NB4 (cell line): ENCODE measurements at regions not wholly inside any gene's neighbourhood (a gene's known extent, or its start where the extent isn't known, plus 50 kb on each side); places are given as distances from the start of the nearest gene placed in this dataset.
A peak's percentile ranks its signal among the peaks of the same experiment; 100 is the strongest.

Source experiments
- DNase-seq: peaks from one replicate; pipeline ENCODE4 v3.0.0; 2010; ENCODE audit warnings: low read depth
- H3K4me3 ChIP-seq: one replicate; pipeline ENCODE4 v1.5.1; 2011; ENCODE audit warnings: mild to moderate bottlenecking, low read depth, low read length, moderate library complexity
- MYC ChIP-seq: IDR thresholded peaks from 2 replicates; pipeline ENCODE4 v1.6.1; 2011; ENCODE audit warnings: low read depth, low read length
- POLR2A ChIP-seq: IDR thresholded peaks from 2 replicates; pipeline ENCODE4 v1.6.1; 2011; ENCODE audit warnings: mild to moderate bottlenecking; ENCODE audit not compliant: insufficient read length; ENCODE audit errors: extremely low read depth
- TF ChIP-seq, protein P1 (sequence below): IDR thresholded peaks from 2 replicates; pipeline ENCODE4 v1.6.1; 2011; ENCODE audit warnings: low read depth, low read length
- TF ChIP-seq, protein P2 (sequence below): IDR thresholded peaks from one replicate; pipeline ENCODE4 v1.5.1; 2012; ENCODE audit warnings: low read depth, low read length

DNA sequence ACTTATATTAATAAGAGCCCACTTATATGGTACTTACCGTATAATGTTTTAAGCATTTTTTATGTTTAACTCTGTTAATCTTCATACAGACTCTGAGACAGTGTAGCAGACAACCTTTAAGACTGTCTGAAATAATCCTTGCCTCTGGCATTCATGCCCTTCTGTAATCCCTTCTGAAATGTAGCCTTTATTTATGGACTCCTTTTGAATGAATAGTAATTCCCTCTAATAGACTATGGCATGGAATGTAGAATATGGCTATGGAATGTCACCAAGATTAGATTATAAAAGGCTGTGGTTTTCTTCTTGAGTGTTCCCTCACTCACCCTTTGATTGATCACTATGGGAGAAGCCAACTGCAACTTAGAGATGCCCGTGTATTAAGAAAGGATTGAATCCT, 439.4 kb downstream of the SH3GL2 start:
- DNase-seq: no peak
- no peak for TF ChIP-seq MYC
- TF ChIP-seq, protein P1, sequence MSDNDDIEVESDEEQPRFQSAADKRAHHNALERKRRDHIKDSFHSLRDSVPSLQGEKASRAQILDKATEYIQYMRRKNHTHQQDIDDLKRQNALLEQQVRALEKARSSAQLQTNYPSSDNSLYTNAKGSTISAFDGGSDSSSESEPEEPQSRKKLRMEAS: no peak
- TF ChIP-seq, protein P2, sequence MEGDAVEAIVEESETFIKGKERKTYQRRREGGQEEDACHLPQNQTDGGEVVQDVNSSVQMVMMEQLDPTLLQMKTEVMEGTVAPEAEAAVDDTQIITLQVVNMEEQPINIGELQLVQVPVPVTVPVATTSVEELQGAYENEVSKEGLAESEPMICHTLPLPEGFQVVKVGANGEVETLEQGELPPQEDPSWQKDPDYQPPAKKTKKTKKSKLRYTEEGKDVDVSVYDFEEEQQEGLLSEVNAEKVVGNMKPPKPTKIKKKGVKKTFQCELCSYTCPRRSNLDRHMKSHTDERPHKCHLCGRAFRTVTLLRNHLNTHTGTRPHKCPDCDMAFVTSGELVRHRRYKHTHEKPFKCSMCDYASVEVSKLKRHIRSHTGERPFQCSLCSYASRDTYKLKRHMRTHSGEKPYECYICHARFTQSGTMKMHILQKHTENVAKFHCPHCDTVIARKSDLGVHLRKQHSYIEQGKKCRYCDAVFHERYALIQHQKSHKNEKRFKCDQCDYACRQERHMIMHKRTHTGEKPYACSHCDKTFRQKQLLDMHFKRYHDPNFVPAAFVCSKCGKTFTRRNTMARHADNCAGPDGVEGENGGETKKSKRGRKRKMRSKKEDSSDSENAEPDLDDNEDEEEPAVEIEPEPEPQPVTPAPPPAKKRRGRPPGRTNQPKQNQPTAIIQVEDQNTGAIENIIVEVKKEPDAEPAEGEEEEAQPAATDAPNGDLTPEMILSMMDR: no peak
- no peak for TF ChIP-seq POLR2A
- H3K4me3 ChIP-seq: no peak overlapping the region

DNA sequence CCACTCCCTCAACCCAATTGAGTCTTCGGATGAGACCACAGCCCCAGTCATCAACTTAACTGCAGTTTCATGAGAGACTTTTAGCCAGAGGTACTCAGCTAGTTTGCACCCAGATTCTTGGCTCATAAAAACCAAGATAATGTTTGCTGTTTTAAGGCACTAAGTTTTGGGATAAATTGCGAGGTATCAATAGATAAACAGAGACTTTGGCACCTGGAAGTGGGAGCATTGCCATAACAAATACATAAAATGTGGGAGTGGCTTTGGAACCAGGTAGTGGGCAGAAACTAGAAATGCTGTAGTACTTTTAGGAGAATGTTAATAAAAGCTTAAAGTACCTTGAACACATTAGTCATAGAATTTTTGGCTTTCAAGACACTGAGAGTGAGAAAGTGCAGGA, 439.8 kb downstream of the SH3GL2 start:
- TF ChIP-seq POLR2A (no peak), MYC (no peak)
- TF ChIP-seq, protein P1: no peak
- TF ChIP-seq, protein P2: no peak
- H3K4me3 ChIP-seq: no peak overlapping the region
- no peak for DNase-seq

DNA sequence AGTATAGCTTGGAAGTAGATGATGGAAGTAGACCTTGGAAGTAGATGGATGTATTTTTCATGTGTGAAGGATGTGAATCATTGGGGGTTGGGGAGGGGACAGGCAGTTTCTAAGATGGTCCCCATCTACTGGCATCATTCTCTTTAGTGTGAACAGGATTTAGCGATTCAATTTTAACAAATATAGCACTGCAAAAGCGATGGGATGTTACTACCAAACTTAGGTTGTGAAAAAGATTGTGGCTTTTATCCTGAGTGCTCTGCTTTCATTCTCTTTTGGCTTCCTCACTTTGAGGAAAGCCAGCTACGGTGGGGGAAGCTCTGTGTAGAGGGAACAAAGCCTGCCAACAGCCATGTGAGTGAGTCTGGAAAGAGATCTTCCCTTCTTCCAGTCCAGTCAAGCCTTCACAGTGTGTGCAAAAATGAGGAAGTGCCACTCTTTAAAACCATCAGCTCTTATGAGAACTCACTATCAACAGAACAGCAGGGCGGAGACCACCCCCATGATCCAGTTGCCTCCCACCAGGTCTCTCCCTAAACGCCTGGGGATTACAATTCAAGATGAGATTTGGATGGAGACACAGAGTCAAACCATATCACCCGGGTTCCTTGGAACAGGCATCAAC, 441.4 kb downstream of the SH3GL2 start:
- TF ChIP-seq, protein P1: no peak
- TF ChIP-seq, protein P2: no peak
- no peak for TF ChIP-seq MYC
- TF ChIP-seq POLR2A: no peak
- H3K4me3 ChIP-seq: no peak overlapping the region
- DNase-seq: peak; percentile 26

DNA sequence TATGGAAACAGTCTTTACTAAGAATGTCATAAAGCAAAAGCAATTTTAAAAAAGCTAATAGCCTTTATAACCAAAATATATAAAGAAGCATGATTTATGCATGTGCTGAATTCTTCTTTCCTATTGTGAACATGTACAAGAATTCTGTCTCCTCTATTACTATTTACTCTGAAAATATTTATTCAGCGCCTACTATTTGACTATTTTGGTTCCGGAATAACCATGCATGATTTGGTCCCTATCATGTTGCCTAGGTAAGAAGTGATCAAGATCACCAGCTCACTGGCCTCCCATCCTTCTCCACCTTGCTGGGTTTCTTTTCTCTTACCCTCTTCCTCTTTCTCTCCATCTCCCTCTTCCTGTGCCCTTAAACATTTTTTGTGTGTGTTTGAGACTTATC, 443.8 kb downstream of the SH3GL2 start:
- H3K4me3 ChIP-seq: no peak overlapping the region
- no peak for TF ChIP-seq POLR2A
- no peak for TF ChIP-seq MYC
- TF ChIP-seq, protein P1: no peak
- TF ChIP-seq, protein P2: no peak
- no peak for DNase-seq

DNA sequence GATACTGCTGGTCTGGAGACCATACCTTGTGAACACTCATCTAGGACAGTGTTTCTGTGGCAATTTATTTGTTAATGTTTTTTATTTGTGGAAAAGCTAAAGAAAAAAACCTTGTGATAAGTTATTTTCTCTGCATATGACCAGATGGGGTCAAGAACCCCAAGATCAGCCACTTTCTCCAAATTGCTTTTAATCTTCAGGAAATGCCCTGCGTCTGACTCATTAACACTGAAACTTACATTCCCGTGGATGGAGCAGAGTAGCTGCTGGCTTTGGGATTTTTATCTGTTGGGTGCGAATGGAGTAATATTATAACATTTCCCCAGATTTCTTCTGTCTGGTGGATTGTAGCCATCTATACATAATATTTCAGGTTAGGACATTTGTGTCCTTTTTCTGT, 444.5 kb downstream of the SH3GL2 start:
- DNase-seq: no peak
- H3K4me3 ChIP-seq: no peak overlapping the region
- TF ChIP-seq POLR2A (no peak), MYC (no peak)
- TF ChIP-seq, protein P1: no peak
- TF ChIP-seq, protein P2: no peak
